Gastroesophageal sphincter (tissue), 4 donors: ENCODE measurements at regions not wholly inside any gene's neighbourhood (a gene's known extent, or its start where the extent isn't known, plus 50 kb on each side); places are given as distances from the start of the nearest gene placed in this dataset.

ENCODE experiments used
- ATAC-seq: fragments of 150-250 bp; one replicate; pipeline ENCODE4 v1.9.1; 2016; ENCODE audit warnings: mild to moderate bottlenecking, moderate library complexity
- H3K27ac ChIP-seq, 4 donors: fragments of 200-600 bp; sonication (generic) in 3 of 4; 1 replicate in 3 of 4; 2 replicates in 1 of 4; pipeline ENCODE4 v1.5.1; 2016 to 2019
- H3K27me3 ChIP-seq: fragments of 200-600 bp; sonication (generic); one replicate; pipeline ENCODE4 v1.5.1; 2019
- H3K36me3 ChIP-seq, 2 donors: fragments of 200-600 bp; sonication (generic); one replicate each; pipeline ENCODE4 v1.5.1; 2019; ENCODE audit warnings: control low read depth in 1 of 2
- H3K4me1 ChIP-seq, 3 donors: fragments of 200-600 bp; sonication (generic); 1 replicate in 2 of 3; 2 replicates in 1 of 3; pipeline ENCODE4 v1.5.1; 2016 to 2019; ENCODE audit warnings: control low read depth in 2 of 3
- H3K4me3 ChIP-seq, 2 donors: fragments of 200-600 bp; sonication (generic); one replicate each; pipeline ENCODE4 v1.5.1; 2019; ENCODE audit warnings: mild to moderate bottlenecking in 1 of 2, moderate library complexity in 1 of 2
- H3K9me3 ChIP-seq, 3 donors: fragments of 200-600 bp; sonication (generic); one replicate each; pipeline ENCODE4 v1.5.1; 2017 to 2019; ENCODE audit warnings: control low read depth in 2 of 3
- EP300 ChIP-seq: sonication (generic); formaldehyde crosslinking; IDR thresholded peaks from one replicate; pipeline ENCODE4 v1.6.1; 2017; ENCODE audit warnings: antibody characterized with exemption, mild to moderate bottlenecking
- POLR2A ChIP-seq, 2 donors: fragments of 450-650 bp; IDR thresholded peaks; one replicate each; pipeline ENCODE4 v1.6.1; 2017; ENCODE audit warnings: antibody characterized with exemption in 2 of 2, mild to moderate bottlenecking in 2 of 2, moderate library complexity in 1 of 2
- POLR2AphosphoS5 ChIP-seq: sonication (generic); formaldehyde crosslinking; IDR thresholded peaks from one replicate; pipeline ENCODE4 v1.6.1; 2017; ENCODE audit warnings: antibody characterized with exemption
- WGBS, 2 donors: methylation state at CpG; one replicate each; pipeline ENCODE4 v1.1.5; 2018; ENCODE audit warnings: low coverage in 1 of 2; 5-methylcytosine and 5-hydroxymethylcytosine counted together
- TF ChIP-seq, protein P1 (sequence below), 4 experiments: fragments of 200-600 bp in 2 of 4; fragments of 450-650 bp in 2 of 4; sonication (generic) in 1 of 4; IDR thresholded peaks; one replicate each; pipeline ENCODE4 v1.5.1; 2017 to 2019; ENCODE audit warnings: antibody characterized with exemption in 4 of 4, mild to moderate bottlenecking in 2 of 4, moderate library complexity in 2 of 4

DNA sequence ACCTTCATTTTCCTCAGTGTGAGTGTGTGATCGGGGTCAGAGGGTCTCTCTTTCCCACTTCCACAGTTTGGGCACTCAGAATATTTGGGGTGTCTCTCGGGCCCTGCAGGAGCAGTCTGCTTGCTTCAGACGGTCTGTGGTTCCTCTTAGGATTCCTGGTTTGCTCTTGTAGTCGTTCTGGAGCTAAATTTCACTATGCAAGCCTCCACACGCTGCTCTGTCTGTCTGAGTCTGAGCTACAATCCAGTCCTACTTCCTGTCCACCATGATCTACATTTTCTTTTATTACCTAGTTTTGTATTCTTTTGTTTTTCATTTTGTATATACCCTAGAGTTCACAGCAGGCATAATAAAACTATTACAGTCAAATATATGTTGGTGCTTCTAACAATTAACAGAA is 1967.3 kb upstream of the NUDT12 start:
- H3K36me3 ChIP-seq, result no peaks in the 10 kb centered on the region
- no peak overlapping the region for H3K4me3 ChIP-seq

DNA sequence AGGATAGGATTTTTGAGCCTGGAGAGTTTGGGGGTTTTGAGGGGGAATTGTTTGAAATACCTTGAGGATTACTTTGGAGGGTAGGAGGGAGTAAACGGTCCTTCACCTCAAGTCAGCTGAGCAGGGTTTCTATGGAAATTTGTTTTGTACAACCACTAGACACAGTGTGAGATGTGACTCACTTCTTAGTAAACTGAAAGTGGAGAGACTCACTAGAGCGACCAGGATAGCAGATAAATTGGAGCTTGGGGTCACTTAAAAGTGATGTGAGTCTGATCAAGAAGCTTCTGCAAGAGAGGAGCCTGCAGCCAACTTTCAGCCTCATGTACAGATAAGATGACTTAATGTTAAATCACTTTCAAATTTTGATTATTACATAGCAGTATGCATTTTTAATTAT is 1945.9 kb upstream of the NUDT12 start:
- TF ChIP-seq EP300, result no peak
- TF ChIP-seq POLR2AphosphoS5, result no peak
- TF ChIP-seq, protein P1, sequence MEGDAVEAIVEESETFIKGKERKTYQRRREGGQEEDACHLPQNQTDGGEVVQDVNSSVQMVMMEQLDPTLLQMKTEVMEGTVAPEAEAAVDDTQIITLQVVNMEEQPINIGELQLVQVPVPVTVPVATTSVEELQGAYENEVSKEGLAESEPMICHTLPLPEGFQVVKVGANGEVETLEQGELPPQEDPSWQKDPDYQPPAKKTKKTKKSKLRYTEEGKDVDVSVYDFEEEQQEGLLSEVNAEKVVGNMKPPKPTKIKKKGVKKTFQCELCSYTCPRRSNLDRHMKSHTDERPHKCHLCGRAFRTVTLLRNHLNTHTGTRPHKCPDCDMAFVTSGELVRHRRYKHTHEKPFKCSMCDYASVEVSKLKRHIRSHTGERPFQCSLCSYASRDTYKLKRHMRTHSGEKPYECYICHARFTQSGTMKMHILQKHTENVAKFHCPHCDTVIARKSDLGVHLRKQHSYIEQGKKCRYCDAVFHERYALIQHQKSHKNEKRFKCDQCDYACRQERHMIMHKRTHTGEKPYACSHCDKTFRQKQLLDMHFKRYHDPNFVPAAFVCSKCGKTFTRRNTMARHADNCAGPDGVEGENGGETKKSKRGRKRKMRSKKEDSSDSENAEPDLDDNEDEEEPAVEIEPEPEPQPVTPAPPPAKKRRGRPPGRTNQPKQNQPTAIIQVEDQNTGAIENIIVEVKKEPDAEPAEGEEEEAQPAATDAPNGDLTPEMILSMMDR (IDR thresholded peaks at IDR 0.05), result no peak
- TF ChIP-seq POLR2A (IDR thresholded peaks at IDR 0.05), result no peak
- 31 to 63% methylated on average over 2 of the region's 2 CpGs for WGBS, 2 donors
- no peaks in the 10 kb centered on the region for H3K36me3 ChIP-seq
- H3K4me3 ChIP-seq, result no peak overlapping the region
- H3K9me3 ChIP-seq, result no peaks in the 10 kb centered on the region
- no peaks in the 10 kb centered on the region for H3K27me3 ChIP-seq
- ATAC-seq, result no peak
- no peak overlapping the region for H3K27ac ChIP-seq
- H3K4me1 ChIP-seq, result no peaks in the 10 kb centered on the region

More for the DNA sequence above, 1967.3 kb upstream of the NUDT12 start:
- H3K4me1 ChIP-seq, result no peaks in the 10 kb centered on the region
- no peak overlapping the region for H3K27ac ChIP-seq
- ATAC-seq, result no peak
- 71 to 82% methylated on average over 5 of the region's 5 CpGs for WGBS, 2 donors
- TF ChIP-seq, protein P1 (IDR thresholded peaks at IDR 0.05), result no peak
- TF ChIP-seq POLR2AphosphoS5 (no peak), POLR2A (IDR thresholded peaks at IDR 0.05) (no peak), EP300 (no peak)
- peaks cover 0 to 23% (median 0%) of the 10 kb centered on the region in 3 donors for H3K9me3 ChIP-seq
- H3K27me3 ChIP-seq, result no peaks in the 10 kb centered on the region

DNA sequence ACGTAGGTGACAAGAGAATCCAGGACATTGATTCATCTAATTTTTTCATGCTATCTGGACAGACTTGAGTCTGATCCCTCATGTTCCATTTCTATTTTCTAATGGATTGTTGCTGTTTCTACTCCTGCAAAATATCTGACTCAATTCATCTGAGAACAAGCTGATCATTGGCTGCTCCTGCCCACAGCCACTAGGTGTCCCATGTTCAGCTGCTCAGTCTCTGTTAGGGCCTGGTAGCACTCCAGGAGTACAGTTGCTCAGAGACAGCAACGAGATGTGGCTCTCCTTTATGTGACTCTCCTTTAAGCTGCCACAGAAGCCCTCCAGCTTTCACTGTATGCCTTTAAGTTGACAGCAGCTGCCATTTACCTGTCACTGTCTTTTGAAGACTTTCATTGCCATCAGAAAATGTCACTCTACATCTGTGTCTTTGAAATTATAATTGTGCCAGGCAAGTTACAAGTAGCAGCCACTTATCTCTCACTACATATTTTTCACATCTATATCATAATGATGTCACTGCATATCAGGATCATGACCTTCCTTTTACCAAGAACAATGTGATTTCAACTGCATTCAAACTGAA is 1944.2 kb upstream of the NUDT12 start:
- Histone ChIP-seq H3K27me3 (no peaks in the 10 kb centered on the region), H3K27ac (no peak overlapping the region), H3K36me3 (no peaks in the 10 kb centered on the region), H3K9me3 (no peaks in the 10 kb centered on the region), H3K4me3 (no peak overlapping the region), H3K4me1 (no peaks in the 10 kb centered on the region)
- no peak for ATAC-seq
- 46 to 62% methylated on average over 2 of the region's 2 CpGs for WGBS, 2 donors
- no peak for TF ChIP-seq POLR2AphosphoS5
- TF ChIP-seq, protein P1 (IDR thresholded peaks at IDR 0.05), result no peak
- TF ChIP-seq EP300, result no peak
- TF ChIP-seq POLR2A (IDR thresholded peaks at IDR 0.05), result no peak

DNA sequence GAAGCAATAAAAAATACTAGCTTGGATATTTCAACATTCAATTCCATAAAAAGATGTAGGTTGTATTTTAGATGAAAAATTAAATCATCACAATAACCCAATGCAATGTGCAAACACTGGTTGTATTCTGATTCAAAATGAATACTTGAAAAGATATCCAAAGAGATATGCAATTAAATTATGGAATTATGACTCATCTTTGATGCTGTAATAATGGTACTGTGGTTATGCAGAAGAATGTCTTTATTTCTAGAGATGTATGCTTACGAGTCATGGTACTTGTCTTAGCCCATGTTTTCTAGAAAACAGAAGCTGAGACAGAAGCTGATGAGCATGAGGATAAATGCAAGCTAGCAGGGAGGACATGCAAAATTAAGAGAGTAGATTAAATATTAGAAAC is 1941.4 kb upstream of the NUDT12 start:
- WGBS, 2 donors, result 73 to 91% methylated on average over 1 of the region's 1 CpG
- H3K9me3 ChIP-seq, result no peaks in the 10 kb centered on the region
- no peak overlapping the region for H3K27ac ChIP-seq
- no peak for ATAC-seq
- no peaks in the 10 kb centered on the region for H3K36me3 ChIP-seq
- no peaks in the 10 kb centered on the region for H3K4me1 ChIP-seq
- no peak for TF ChIP-seq EP300
- no peak for TF ChIP-seq POLR2AphosphoS5
- TF ChIP-seq, protein P1 (IDR thresholded peaks at IDR 0.05), result no peak
- no peak for TF ChIP-seq POLR2A (IDR thresholded peaks at IDR 0.05)
- no peaks in the 10 kb centered on the region for H3K27me3 ChIP-seq
- H3K4me3 ChIP-seq, result no peak overlapping the region

DNA sequence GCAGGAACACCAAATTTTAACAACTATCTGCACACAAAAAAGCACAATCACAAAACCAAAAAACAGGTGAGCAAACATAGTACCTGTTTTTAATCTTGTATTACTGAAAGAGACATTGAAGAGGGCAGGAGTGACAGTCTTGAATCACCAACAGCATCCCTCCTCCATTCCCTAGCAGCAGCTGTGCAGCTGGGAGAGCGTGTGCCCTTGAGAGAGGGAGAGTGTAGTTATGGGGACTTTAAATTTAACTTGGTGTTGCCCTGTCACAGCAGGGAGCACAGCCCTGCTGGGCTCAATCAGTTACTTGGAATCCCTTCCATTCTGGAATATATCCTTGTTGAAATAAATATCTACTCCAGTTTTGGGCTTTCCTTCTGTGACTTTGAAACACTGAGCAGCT is 1938.7 kb upstream of the NUDT12 start:
- 88 to 100% methylated on average over 1 of the region's 1 CpG for WGBS, 2 donors
- TF ChIP-seq, protein P1 (IDR thresholded peaks at IDR 0.05), result no peak
- no peak for TF ChIP-seq EP300
- H3K36me3 ChIP-seq, result no peaks in the 10 kb centered on the region
- no peak overlapping the region for H3K27ac ChIP-seq
- no peak overlapping the region for H3K4me3 ChIP-seq
- H3K9me3 ChIP-seq, result no peaks in the 10 kb centered on the region
- no peaks in the 10 kb centered on the region for H3K4me1 ChIP-seq
- ATAC-seq, result no peak
- H3K27me3 ChIP-seq, result no peaks in the 10 kb centered on the region
